ENCODE measurements at regions not wholly inside any gene's neighbourhood (a gene's known extent, or its start where the extent isn't known, plus 50 kb on each side); places are given as distances from the start of the nearest gene placed in this dataset.

DNA sequence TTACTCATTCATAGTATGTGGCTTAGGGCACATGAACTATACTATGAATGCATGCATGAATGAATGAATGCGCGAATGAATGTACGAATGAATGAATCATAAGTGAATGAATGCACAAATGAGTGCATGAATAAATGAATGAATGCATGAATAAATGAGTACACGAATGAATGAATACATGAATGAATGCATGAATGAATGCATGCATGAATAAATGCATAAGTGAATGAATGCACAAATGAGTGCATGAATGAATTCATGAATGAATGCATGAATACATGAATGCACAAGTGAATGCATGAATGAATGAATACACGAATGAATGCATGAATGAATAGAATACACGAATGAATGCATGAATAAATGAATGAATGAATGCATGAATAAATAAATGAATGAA, 52.5 kb upstream of the FCN1 start:
- TF ChIP-seq, protein P1, sequence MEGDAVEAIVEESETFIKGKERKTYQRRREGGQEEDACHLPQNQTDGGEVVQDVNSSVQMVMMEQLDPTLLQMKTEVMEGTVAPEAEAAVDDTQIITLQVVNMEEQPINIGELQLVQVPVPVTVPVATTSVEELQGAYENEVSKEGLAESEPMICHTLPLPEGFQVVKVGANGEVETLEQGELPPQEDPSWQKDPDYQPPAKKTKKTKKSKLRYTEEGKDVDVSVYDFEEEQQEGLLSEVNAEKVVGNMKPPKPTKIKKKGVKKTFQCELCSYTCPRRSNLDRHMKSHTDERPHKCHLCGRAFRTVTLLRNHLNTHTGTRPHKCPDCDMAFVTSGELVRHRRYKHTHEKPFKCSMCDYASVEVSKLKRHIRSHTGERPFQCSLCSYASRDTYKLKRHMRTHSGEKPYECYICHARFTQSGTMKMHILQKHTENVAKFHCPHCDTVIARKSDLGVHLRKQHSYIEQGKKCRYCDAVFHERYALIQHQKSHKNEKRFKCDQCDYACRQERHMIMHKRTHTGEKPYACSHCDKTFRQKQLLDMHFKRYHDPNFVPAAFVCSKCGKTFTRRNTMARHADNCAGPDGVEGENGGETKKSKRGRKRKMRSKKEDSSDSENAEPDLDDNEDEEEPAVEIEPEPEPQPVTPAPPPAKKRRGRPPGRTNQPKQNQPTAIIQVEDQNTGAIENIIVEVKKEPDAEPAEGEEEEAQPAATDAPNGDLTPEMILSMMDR (conservative IDR thresholded peaks at IDR 0.05 in 1 of 2, IDR thresholded peaks at IDR 0.05 in 1 of 2; ENCODE audit: extremely low read depth in 1 of 2, insufficient read depth in 1 of 2, low read depth in 1 of 2, low read length in 2 of 2) = no peak
- no peak for TF ChIP-seq EZH2 (IDR thresholded peaks at IDR 0.05; ENCODE audit: borderline replicate concordance, low read length)
